Sigmoid colon (tissue), 4 donors: ENCODE measurements at regions not wholly inside any gene's neighbourhood (a gene's known extent, or its start where the extent isn't known, plus 50 kb on each side); places are given as distances from the start of the nearest gene placed in this dataset.

Experiments
- EP300 ChIP-seq, 4 donors: sonication (generic); formaldehyde crosslinking; IDR thresholded peaks; one replicate each; pipeline ENCODE4 v1.6.1; 2017; ENCODE audit warnings: antibody characterized with exemption in 4 of 4
- POLR2A ChIP-seq, 2 donors: fragments of 450-650 bp; IDR thresholded peaks; one replicate each; pipeline ENCODE4 v1.6.1; 2016; ENCODE audit warnings: antibody characterized with exemption in 2 of 2, mild to moderate bottlenecking in 2 of 2, moderate library complexity in 2 of 2
- TF ChIP-seq, protein P1 (sequence below), 4 experiments: fragments of 450-650 bp in 3 of 4; fragments of 200-600 bp in 1 of 4; IDR thresholded peaks; one replicate each; pipeline ENCODE4 v1.5.1; 2016 to 2019; ENCODE audit warnings: antibody characterized with exemption in 4 of 4, mild to moderate bottlenecking in 3 of 4, moderate library complexity in 2 of 4

DNA sequence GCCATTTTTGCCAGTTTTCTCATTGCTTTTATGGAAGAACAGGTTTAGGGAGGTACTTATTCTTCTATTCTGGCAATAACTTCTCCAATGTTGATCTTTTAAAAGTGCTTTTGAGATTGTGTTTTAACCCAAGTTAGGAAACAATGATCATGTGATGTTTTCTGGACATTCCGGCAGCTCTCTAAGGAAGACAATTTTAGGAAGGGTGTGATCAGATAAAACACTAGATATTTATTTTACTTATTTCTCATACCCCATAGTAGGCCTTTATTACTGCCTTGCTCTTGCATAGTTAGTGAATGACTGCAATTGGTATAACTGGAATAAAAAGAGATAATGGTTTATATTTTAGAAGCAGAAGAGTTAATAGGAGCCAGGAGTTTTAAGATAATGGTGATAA, 68.4 kb upstream of the SPATA13 start:
- TF ChIP-seq POLR2A (IDR thresholded peaks at IDR 0.05), result no peak
- TF ChIP-seq, protein P1, sequence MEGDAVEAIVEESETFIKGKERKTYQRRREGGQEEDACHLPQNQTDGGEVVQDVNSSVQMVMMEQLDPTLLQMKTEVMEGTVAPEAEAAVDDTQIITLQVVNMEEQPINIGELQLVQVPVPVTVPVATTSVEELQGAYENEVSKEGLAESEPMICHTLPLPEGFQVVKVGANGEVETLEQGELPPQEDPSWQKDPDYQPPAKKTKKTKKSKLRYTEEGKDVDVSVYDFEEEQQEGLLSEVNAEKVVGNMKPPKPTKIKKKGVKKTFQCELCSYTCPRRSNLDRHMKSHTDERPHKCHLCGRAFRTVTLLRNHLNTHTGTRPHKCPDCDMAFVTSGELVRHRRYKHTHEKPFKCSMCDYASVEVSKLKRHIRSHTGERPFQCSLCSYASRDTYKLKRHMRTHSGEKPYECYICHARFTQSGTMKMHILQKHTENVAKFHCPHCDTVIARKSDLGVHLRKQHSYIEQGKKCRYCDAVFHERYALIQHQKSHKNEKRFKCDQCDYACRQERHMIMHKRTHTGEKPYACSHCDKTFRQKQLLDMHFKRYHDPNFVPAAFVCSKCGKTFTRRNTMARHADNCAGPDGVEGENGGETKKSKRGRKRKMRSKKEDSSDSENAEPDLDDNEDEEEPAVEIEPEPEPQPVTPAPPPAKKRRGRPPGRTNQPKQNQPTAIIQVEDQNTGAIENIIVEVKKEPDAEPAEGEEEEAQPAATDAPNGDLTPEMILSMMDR (IDR thresholded peaks at IDR 0.05), result no peak
- no peak for TF ChIP-seq EP300 (IDR thresholded peaks at IDR 0.05)
